ENCODE measurements at regions not wholly inside any gene's neighbourhood (a gene's known extent, or its start where the extent isn't known, plus 50 kb on each side); places are given as distances from the start of the nearest gene placed in this dataset.
A peak's percentile ranks its signal among the peaks of the same experiment; 100 is the strongest.
"Not testable (repeated sequence)": the region's sequence is repeated elsewhere in the genome, so short reads cannot be mapped to it uniquely, and the experiment has no call there.

DNA sequence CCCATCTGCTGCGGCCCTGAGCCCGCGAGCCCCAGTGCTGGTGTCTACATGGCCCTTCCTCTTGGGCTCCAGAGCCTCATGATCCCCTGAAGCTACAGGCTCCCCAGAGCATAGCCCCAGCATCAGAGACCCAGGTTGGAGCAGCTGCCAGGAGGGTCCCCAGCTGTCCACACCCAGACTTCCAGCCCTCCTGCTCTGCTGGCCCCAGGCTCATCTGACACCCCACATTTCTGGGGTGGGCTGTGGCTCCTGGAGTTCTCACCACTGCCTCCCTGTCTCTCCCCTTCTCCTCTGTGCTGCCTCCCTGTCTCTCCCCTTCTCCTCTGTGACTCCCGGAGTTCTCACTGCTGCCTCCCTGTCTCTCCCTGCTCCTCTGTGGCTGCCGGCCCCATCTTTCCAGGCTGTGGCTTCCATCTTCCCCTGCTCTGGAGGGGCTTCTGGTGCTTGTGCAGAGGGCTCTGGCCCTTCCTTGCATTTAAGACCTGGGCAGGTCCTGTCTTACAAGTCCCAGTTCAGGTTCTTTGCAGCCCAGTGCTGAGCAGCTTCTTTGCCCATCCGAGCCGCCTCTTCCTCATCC, 108.1 kb downstream of the ERMARD start:
- intact Hi-C loops (cut with DNase I), result no loop called here
- ATAC-seq (ENCODE audit: poor library complexity), result no peak
- no peak for DNase-seq

- intact Hi-C loops (cut with DNase I), result no loop called here
- DNase-seq (peak; percentile 35), ATAC-seq (ENCODE audit: poor library complexity) (no peak)
Observed at GRCh38 chr6:169858935-169859351, 107.5 kb downstream of the ERMARD start.

DNA sequence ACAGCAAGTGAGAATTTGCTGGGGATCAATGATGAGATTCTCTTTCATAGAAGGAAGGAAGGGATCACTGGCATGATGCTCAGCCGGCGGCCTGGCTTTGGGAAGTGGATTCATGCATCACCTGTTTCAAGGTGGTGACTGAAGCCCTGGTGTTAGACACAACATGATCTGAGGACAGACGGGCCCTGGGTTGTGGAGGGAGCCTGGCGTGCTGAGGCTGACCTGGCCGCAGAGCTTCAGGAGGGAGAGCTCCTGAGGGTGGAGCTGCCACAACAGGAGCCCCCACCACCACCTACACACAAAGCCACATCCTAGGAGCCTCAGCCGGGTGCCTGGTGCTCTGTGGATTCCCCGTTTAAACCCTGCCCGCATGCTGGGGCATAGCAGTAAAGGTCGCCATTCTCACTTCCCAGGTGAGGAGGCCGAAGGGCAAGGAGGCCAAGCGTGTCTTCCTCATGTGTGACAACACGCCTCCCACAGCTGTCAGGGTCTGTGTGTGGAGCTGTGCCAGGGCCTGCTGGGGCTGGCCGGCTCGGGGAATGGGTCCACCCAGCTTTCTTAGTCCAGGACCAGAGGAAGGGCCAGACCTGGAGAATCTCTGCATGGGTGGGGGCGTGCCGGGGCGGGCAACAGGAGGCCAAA, 107.0 kb downstream of the ERMARD start:
- intact Hi-C loops (cut with DNase I), result no loop called here
- peak; percentile 31 for DNase-seq
- ATAC-seq (ENCODE audit: poor library complexity), result no peak

- intact Hi-C loops (cut with DNase I), result no loop called here
- ATAC-seq (ENCODE audit: poor library complexity), result no peak
- DNase-seq, result peak; percentile 14
Observed at GRCh38 chr6:169857343-169858292, 106.2 kb downstream of the ERMARD start.

- DNase-seq, result peak; percentile 24
Observed at GRCh38 chr6:169856442-169857342, 105.3 kb downstream of the ERMARD start.

DNA sequence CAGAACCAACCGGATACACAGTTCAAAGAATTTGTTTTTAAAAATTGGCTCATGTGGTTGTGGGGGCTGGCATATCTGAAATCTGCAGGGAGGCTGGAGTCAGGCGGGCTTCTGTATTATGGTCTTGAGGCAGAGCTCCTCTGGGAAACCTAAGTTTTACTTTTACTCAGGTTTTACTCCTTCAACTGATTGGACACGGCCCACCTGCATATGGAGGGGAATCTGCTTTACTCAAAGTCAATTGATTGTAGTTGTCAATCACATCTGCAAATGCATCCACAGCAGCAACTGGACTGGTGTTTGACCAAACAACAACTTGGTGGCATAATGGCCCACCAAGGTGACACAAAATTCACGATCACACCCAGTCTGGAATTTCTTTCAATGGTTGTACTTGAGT, 103.4 kb downstream of the ERMARD start:
- DNase-seq, result no peak
- intact Hi-C loops (cut with DNase I), result no loop called here
- ATAC-seq (ENCODE audit: poor library complexity), result no peak

More at GRCh38 chr6:169856442-169857342, 105.3 kb downstream of the ERMARD start:
- intact Hi-C loops (cut with DNase I); ATAC-seq (ENCODE audit: poor library complexity): not testable (repeated sequence)

GRCh38 chr6:169854083-169854725, 102.8 kb downstream of the ERMARD start:
- DNase-seq (peak; percentile 28), ATAC-seq (ENCODE audit: poor library complexity) (no peak)
- intact Hi-C loops (cut with DNase I), result no loop called here

GRCh38 chr6:169853196-169854082, 102.0 kb downstream of the ERMARD start:
- ATAC-seq (ENCODE audit: poor library complexity) (no peak), DNase-seq (no peak)

GRCh38 chr6:169852504-169853195, 101.2 kb downstream of the ERMARD start:
- ATAC-seq (ENCODE audit: poor library complexity) (no peak), DNase-seq (peak; percentile 30)
- intact Hi-C loops (cut with DNase I), result no loop called here

More at GRCh38 chr6:169853196-169854082, 102.0 kb downstream of the ERMARD start:
- intact Hi-C loops (cut with DNase I), result no loop called here

DNA sequence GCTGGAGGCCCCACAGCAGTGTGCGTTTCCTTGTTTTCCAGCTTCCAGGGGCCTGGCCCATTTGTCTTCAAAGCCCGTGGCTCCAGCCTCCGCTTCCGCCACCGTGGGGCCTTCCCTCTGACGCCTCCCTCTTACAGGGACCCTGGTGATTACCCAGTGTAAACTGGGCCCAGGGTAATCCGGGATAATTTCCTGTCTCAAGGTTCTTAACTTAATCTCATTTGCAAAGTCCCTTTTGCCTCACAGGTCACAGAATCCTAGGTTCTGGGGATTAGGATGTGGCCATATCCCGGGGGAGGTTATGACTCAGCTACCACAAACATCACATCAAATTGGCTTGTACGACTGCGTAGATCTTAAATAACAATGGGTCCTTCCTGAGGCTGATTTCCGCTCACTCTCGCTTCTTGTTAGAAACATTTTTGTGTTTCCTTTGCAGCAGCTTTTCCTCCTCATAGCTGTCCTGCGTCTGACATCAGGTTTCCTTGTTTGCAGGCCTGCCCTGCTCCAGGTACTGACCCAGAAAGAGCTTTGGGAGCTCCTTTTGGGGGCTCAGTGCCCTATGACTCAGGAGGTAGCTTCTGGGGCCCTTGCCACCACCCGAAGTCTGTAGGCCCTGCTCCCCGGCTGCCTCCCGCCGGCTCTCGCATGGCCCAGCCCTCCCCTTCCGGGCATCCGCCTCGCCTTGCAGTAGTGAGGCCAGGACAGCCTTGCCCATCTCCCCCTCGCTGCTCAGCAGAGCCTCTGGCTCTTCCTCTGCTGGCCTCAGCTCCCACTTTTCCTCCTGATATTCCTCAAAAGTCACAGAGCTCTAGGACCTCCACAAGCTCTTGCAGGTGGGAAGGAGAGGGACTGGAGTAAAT, 100.5 kb downstream of the ERMARD start:
- intact Hi-C loops (cut with DNase I), result no loop called here
- DNase-seq (peak; percentile 45), ATAC-seq (ENCODE audit: poor library complexity) (peak; percentile 80)

DNA sequence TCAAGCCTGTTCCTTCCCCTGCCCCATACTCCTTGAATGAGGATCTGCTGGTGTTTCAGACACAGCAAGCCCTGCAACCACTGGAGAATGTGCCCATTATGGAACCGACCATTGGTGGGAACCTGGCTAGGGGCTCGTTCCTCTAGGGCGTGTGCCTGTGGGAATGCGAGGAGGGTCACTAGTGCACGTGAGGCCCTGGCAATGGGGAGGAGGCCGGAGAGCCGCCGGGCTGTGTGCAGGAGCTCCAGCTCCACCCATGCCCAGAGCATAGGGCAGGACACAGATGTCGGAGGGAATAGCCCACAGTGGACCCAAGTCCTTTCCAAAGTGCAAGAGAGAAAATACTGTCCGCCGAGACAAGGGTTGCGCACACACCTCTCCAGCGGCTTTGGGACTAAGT, 99.3 kb downstream of the ERMARD start:
- no peak for ATAC-seq (ENCODE audit: poor library complexity)
- intact Hi-C loops (cut with DNase I), result no loop called here
- peak; percentile 22 for DNase-seq

DNA sequence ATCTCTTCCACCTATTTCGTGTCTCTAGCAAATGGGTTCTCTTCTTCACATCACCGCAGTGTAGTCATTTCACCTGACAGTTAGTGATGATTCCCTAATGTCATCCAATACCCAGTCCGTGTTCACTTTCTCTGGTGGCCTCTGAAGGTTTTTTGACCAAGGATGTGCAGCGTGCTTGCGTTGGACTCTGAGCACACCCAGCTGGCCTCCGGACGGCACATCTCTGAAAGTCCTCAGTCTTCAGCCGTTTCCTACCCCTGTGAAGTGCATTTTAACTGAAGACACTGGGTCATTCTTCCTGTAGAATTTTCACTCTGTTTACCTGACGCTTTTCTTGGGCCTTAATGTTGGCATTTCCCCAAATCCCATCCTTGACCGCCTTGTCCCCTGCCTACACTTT, 98.7 kb downstream of the ERMARD start:
- intact Hi-C loops (cut with DNase I), result no loop called here
- ATAC-seq (ENCODE audit: poor library complexity) (no peak), DNase-seq (no peak)

- ATAC-seq (ENCODE audit: poor library complexity) (no peak), DNase-seq (peak; percentile 19)
- intact Hi-C loops (cut with DNase I), result no loop called here
Observed at GRCh38 chr6:169849396-169849795, 98.0 kb downstream of the ERMARD start.

GRCh38 chr6:169848946-169849345, 97.5 kb downstream of the ERMARD start:
- ATAC-seq (ENCODE audit: poor library complexity) (no peak), DNase-seq (peak; percentile 40)
- intact Hi-C loops (cut with DNase I), result no loop called here

- DNase-seq, result peak; percentile 17
- ATAC-seq (ENCODE audit: poor library complexity), result no peak
- intact Hi-C loops (cut with DNase I), result no loop called here
Observed at GRCh38 chr6:169847901-169848311, 96.5 kb downstream of the ERMARD start.
